ENCODE measurements at regions not wholly inside any gene's neighbourhood (a gene's known extent, or its start where the extent isn't known, plus 50 kb on each side); places are given as distances from the start of the nearest gene placed in this dataset.

- DNase-seq = no peak
Measured at GRCh38 chr21:32183396-32183795, 95.5 kb downstream of the MIS18A start.

- no peak for DNase-seq
Measured at GRCh38 chr21:32182449-32182848, 96.4 kb downstream of the MIS18A start.

- no peak for DNase-seq
Measured at GRCh38 chr21:32181457-32181856, 97.4 kb downstream of the MIS18A start.

- no peak for DNase-seq
Measured at GRCh38 chr21:32174819-32175218, 104.0 kb downstream of the MIS18A start.

- DNase-seq = peak; percentile 8
Measured at GRCh38 chr21:32173121-32173724, 105.6 kb downstream of the MIS18A start.

GRCh38 chr21:32172106-32172505 lies 106.7 kb downstream of the MIS18A start:
- DNase-seq = no peak

DNA sequence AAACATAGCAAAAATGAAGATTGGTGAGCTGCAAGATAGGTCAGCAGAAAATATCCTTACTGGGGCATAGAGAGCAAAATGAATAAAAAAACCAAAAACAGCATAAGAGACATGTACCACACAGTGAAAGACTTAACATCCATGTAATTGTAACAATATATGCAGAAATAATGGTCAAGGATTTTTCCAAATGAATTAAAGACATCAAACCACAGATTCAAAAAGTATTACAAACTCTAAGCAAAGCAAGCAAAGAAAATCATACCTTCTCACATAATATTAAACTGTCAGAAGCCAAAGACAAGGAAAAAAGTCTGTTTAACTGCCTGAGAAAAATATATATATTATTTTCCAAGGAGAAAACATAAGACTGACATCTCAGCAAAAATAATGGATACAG lies 111.3 kb downstream of the MIS18A start:
- DNase-seq = no peak

DNA sequence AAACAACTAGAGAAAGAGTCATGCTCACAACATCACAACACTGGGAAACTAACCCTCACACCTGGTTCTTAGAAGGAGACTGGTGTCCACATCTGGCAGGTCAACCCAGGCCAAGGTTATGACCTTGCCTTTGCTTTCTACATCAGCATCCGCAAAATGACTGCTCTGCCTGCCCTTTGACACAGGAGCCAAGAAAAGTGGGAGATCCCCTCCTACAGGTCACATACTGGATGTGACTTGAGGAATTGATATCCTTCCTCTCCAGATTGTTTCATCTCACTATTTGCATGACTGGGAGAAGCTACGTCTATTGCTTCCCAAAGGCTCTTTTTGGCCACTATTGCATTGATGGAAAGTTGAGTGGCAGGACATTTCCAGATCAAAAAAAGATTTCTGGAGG lies 115.5 kb downstream of the MIS18A start:
- DNase-seq = no peak

- no peak for DNase-seq
Measured at GRCh38 chr21:32162727-32163320, 116.0 kb downstream of the MIS18A start.

DNA sequence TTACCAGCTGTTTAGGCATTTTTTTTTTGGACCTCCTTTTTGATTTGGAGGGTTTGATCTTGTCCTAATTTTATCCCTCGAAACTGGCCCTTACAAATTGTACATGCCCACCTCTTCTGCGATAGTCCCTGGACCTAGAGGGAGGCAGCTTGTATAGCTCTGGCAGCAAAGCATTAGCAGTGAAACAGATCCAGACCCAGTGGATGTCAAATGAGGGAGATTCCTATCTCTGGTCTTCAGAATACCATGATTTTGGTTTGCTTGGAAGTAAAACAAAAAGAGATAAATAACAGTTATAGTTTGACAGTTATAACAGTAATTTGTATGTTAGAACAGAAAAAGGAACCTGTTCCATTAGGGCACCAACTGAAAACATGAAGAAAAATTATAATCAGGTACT lies 123.6 kb downstream of the MIS18A start:
- no peak for DNase-seq

- DNase-seq = no peak
Measured at GRCh38 chr21:32147041-32147440, 131.8 kb downstream of the MIS18A start.

GRCh38 chr21:32144851-32145250 lies 134.0 kb downstream of the MIS18A start:
- no peak for DNase-seq

DNA sequence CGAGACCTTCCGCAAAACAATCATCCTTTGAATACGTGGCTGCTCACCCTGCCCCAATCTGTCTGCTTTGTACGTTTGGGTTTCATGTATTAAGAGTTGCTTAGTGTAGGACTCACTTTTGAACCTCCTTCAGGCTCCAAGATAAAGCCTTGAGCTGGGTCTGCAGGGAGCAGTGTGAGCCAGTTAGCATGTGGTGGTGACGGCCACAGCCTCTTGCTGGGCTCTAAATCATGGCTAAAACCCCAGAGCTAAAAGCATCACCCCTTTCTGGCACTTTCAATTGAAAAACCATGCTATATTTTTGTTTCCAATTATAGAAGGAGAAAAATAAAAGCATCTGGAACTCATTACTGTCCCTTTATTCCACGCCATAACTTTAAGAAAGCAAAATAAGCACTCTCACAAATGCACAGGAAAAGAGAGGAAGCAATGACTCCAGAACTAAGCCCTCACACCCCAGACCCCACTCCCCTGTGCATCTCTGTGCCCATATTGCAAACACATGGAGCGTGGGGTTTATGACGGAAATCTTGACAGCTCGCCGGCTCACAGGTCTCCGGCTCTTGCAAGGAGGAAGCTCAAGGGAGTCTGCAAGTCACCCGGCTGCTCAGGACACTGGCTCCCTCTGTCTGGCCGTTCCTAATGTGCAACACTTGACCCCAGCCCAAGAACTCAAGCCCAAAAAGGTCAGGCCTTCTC lies 135.5 kb downstream of the MIS18A start:
- no peak for DNase-seq

DNA sequence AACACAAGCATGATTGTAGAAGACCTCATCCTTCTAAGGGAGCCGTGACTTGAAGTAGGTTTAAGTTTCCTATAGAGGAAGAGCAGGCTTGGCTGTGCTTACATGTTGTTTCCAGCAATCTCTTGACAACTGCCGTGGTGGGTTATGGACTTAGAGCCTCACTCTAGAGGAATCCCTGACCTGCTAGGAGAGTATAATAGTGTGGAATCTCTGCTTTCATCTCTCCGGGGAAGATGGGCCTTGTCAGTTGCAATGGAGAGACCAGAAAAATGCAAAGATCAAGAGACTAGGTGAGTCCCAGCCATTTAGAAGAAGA lies 137.6 kb downstream of the MIS18A start:
- DNase-seq = no peak

GRCh38 chr21:32140604-32141317 lies 138.1 kb downstream of the MIS18A start:
- no peak for DNase-seq

- no peak for DNase-seq
Measured at GRCh38 chr21:32140151-32140550, 138.7 kb downstream of the MIS18A start.

GRCh38 chr21:32138658-32139057 lies 140.2 kb downstream of the MIS18A start:
- no peak for DNase-seq

GRCh38 chr21:32137931-32138330 lies 140.9 kb downstream of the MIS18A start:
- DNase-seq = no peak

- peak; percentile 3 for DNase-seq
Measured at GRCh38 chr21:32137266-32137665, 141.6 kb downstream of the MIS18A start.

- no peak for DNase-seq
Measured at GRCh38 chr21:32136546-32136945, 142.3 kb downstream of the MIS18A start.

- no peak for DNase-seq
Measured at GRCh38 chr21:32135401-32136363, 143.2 kb downstream of the MIS18A start.

- DNase-seq = no peak
Measured at GRCh38 chr21:32134441-32135130, 144.3 kb downstream of the MIS18A start.
